ENCODE measurements at regions not wholly inside any gene's neighbourhood (a gene's known extent, or its start where the extent isn't known, plus 50 kb on each side); places are given as distances from the start of the nearest gene placed in this dataset.

- no peak for DNase-seq
- no peaks in the 10 kb centered on the region for H3K4me1 ChIP-seq (replicated peaks in 1 of 2)
- no peak overlapping the region for H3K27ac ChIP-seq
- 54 to 78% (median 67%) methylated on average over 1 of the region's 1 CpG for WGBS, 4 donors
- intact Hi-C loops (cut with DNase I): no loop called here
- no peaks in the 10 kb centered on the region for H3K27me3 ChIP-seq
- no peak for TF ChIP-seq CTCF (IDR thresholded peaks at IDR 0.05)
- TF ChIP-seq POLR2A (IDR thresholded peaks at IDR 0.05): no peak
- H3K4me3 ChIP-seq: no peak overlapping the region
- H3K9me3 ChIP-seq (replicated peaks in 1 of 3): no peaks in the 10 kb centered on the region
- no peaks in the 10 kb centered on the region for H3K36me3 ChIP-seq (replicated peaks in 1 of 2)
Measured at GRCh38 chr4:11281720-11282119, 147.0 kb downstream of the HS3ST1 start.

DNA sequence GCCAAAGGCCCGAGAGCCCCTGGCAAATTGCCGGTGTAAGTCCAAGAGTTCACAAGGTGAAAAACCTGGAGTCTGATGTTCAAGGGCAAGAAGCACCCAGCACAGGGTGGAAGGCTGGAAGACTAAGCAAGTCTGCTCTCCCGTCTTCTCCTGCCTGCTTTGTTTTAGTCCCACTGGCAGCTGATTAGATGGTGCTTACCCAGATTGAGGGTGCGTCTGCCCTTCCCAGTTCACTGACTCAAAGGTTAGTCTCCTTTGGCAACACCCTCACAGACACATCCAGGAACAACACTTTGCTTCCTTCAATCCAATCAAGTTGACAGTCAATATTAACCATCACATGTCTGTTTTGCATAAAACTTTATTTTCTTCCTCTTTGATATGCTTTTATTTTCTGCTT is 157.4 kb downstream of the HS3ST1 start:
- no peaks in the 10 kb centered on the region for H3K4me1 ChIP-seq (replicated peaks in 1 of 2)
- WGBS, 4 donors: 62 to 86% (median 74%) methylated on average over 4 of the region's 4 CpGs
- H3K4me3 ChIP-seq: no peak overlapping the region
- no peak overlapping the region for H3K27ac ChIP-seq
- DNase-seq: no peak
- TF ChIP-seq POLR2A (IDR thresholded peaks at IDR 0.05) (no peak), CTCF (IDR thresholded peaks at IDR 0.05) (no peak)
- no peaks in the 10 kb centered on the region for H3K27me3 ChIP-seq
- H3K9me3 ChIP-seq (replicated peaks in 1 of 3): no peaks in the 10 kb centered on the region
- intact Hi-C loops (cut with DNase I): no loop called here
- no peaks in the 10 kb centered on the region for H3K36me3 ChIP-seq (replicated peaks in 1 of 2)

DNA sequence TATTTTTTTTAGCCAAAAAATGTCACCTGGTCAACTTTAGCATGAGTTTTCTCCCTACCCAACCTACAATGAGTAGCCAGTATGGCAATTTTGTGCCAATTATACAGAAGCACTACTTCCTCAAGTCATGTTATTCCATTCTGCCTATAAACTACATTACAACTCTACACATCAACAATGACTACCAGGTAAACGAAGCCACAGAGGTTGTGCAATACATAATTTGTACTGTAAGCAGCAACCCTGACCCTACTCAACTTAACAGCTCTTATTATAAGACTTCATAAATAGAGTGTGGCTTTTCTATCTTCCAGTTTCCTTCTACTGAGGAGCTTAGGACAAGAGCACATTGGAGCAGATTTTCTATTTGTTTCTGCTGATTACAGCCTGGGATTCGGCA is 160.5 kb downstream of the HS3ST1 start:
- Histone ChIP-seq H3K27me3 (no peaks in the 10 kb centered on the region), H3K4me1 (replicated peaks in 1 of 2) (no peaks in the 10 kb centered on the region), H3K4me3 (no peak overlapping the region), H3K9me3 (replicated peaks in 1 of 3) (no peaks in the 10 kb centered on the region), H3K27ac (no peak overlapping the region), H3K36me3 (replicated peaks in 1 of 2) (no peaks in the 10 kb centered on the region)
- no peak for TF ChIP-seq CTCF (IDR thresholded peaks at IDR 0.05)
- intact Hi-C loops (cut with DNase I): no loop called here
- 74 to 86% (median 78%) methylated on average over 2 of the region's 2 CpGs for WGBS, 4 donors
- DNase-seq: no peak

GRCh38 chr4:11264841-11265240 is 163.9 kb downstream of the HS3ST1 start:
- TF ChIP-seq POLR2A (IDR thresholded peaks at IDR 0.05): no peak
- no peak for TF ChIP-seq CTCF (IDR thresholded peaks at IDR 0.05)
- Histone ChIP-seq H3K4me3 (no peak overlapping the region), H3K4me1 (replicated peaks in 1 of 2) (no peaks in the 10 kb centered on the region), H3K36me3 (replicated peaks in 1 of 2) (no peaks in the 10 kb centered on the region), H3K27ac (no peak overlapping the region), H3K9me3 (replicated peaks in 1 of 3) (no peaks in the 10 kb centered on the region), H3K27me3 (no peaks in the 10 kb centered on the region)
- WGBS, 4 donors: 17 to 29% (median 22%) methylated on average over 1 of the region's 1 CpG
- DNase-seq: no peak
- intact Hi-C loops (cut with DNase I): no loop called here

All from adrenal gland (tissue), 9 donors.